Calu3 (cell line): ENCODE measurements at regions not wholly inside any gene's neighbourhood (a gene's known extent, or its start where the extent isn't known, plus 50 kb on each side); places are given as distances from the start of the nearest gene placed in this dataset.

Experiments used
- BruUV-seq: library from RNA; stranded (reverse); fragments of 400-500 nt; replicated peaks from 2 replicates; lab custom pipeline; 2021; lab: Mats Ljungman, UMichigan
- CTCF ChIA-PET: fragments of 300-600 bp; sonication (Branson Sonifier 250); formaldehyde crosslinking; loops from one replicate; lab custom pipeline; 2022; ENCODE audit warnings: antibody characterized with exemption; lab: Charles Lee
- DNase-seq: peaks from one replicate; pipeline ENCODE4 v3.0.0; 2022
- H3K27ac Mint-ChIP-seq: one replicate; pipeline ENCODE4 v1.8.0; 2022; ENCODE audit warnings: mixed read lengths; ENCODE audit not compliant: unreplicated experiment
- H3K27me3 Mint-ChIP-seq: one replicate; pipeline ENCODE4 v1.8.0; 2022; ENCODE audit warnings: mixed read lengths; ENCODE audit not compliant: unreplicated experiment
- H3K36me3 Mint-ChIP-seq: one replicate; pipeline ENCODE4 v1.8.0; 2022; ENCODE audit warnings: mild to moderate bottlenecking, moderate library complexity, mixed read lengths; ENCODE audit not compliant: insufficient read depth, unreplicated experiment
- H3K4me1 Mint-ChIP-seq: one replicate; pipeline ENCODE4 v1.8.0; 2022; ENCODE audit warnings: mild to moderate bottlenecking, low read depth, mixed read lengths; ENCODE audit not compliant: unreplicated experiment
- H3K4me3 Mint-ChIP-seq: one replicate; pipeline ENCODE4 v1.8.0; 2022; ENCODE audit warnings: mild to moderate bottlenecking, low read depth, moderate library complexity, mixed read lengths; ENCODE audit not compliant: unreplicated experiment
- H3K9me3 Mint-ChIP-seq: one replicate; pipeline ENCODE4 v1.8.0; 2022; ENCODE audit warnings: low read depth, mixed read lengths; ENCODE audit not compliant: unreplicated experiment
- CTCF ChIP-seq: fragments of 200-600 bp; IDR thresholded peaks from one replicate; pipeline ENCODE4 v1.8.0; 2022; ENCODE audit warnings: antibody characterized with exemption; ENCODE audit not compliant: unreplicated experiment
- intact Hi-C: fragments of 100-400 bp; cut with micrococcal nuclease; formaldehyde crosslinking; loops from one replicate; pipeline ENCODE4 v1.10.0; 2022; ENCODE audit not compliant: unreplicated experiment

GRCh38 chr3:147866561-147866960, 457.4 kb downstream of the ZIC1 start:
- H3K27ac Mint-ChIP-seq, result no peak overlapping the region
- TF ChIP-seq CTCF, result no peak
- H3K9me3 Mint-ChIP-seq, result peaks cover 2% of the 10 kb centered on the region
- CTCF ChIA-PET, result no interaction called here
- no peaks in the 10 kb centered on the region for H3K4me1 Mint-ChIP-seq
- H3K4me3 Mint-ChIP-seq, result no peak overlapping the region
- no TSS peak for BruUV-seq
- H3K36me3 Mint-ChIP-seq, result no peaks in the 10 kb centered on the region
- DNase-seq, result no peak
- H3K27me3 Mint-ChIP-seq, result no peaks in the 10 kb centered on the region
- intact Hi-C loops, result no loop called here

- H3K4me3 Mint-ChIP-seq, result no peak overlapping the region
- H3K36me3 Mint-ChIP-seq, result no peaks in the 10 kb centered on the region
- TF ChIP-seq CTCF, result no peak
- intact Hi-C loops, result no loop called here
- BruUV-seq, result no TSS peak
- no peak for DNase-seq
- CTCF ChIA-PET, result no interaction called here
- H3K27ac Mint-ChIP-seq, result no peak overlapping the region
- H3K27me3 Mint-ChIP-seq, result no peaks in the 10 kb centered on the region
- peaks cover 11% of the 10 kb centered on the region for H3K9me3 Mint-ChIP-seq
- no peaks in the 10 kb centered on the region for H3K4me1 Mint-ChIP-seq
Measured at GRCh38 chr3:147872568-147872967, 463.4 kb downstream of the ZIC1 start.

- DNase-seq, result no peak
- no peaks in the 10 kb centered on the region for H3K27me3 Mint-ChIP-seq
- H3K4me1 Mint-ChIP-seq, result no peaks in the 10 kb centered on the region
- CTCF ChIA-PET, result no interaction called here
- H3K9me3 Mint-ChIP-seq, result peaks cover 16% of the 10 kb centered on the region
- no peak overlapping the region for H3K4me3 Mint-ChIP-seq
- no peaks in the 10 kb centered on the region for H3K36me3 Mint-ChIP-seq
- no peak for TF ChIP-seq CTCF
- no TSS peak for BruUV-seq
- intact Hi-C loops, result no loop called here
- H3K27ac Mint-ChIP-seq, result no peak overlapping the region
Measured at GRCh38 chr3:147875498-147875897, 466.3 kb downstream of the ZIC1 start.

GRCh38 chr3:147881933-147882332, 472.8 kb downstream of the ZIC1 start:
- Mint-ChIP-seq H3K27ac (no peak overlapping the region), H3K27me3 (no peaks in the 10 kb centered on the region), H3K36me3 (no peaks in the 10 kb centered on the region), H3K4me3 (no peak overlapping the region), H3K9me3 (peaks cover 12% of the 10 kb centered on the region), H3K4me1 (no peaks in the 10 kb centered on the region)
- no peak for DNase-seq
- no peak for TF ChIP-seq CTCF
- CTCF ChIA-PET, result no interaction called here
- BruUV-seq, result no TSS peak
- intact Hi-C loops, result no loop called here
